T-cell (primary cell): ENCODE measurements at regions not wholly inside any gene's neighbourhood (a gene's known extent, or its start where the extent isn't known, plus 50 kb on each side); places are given as distances from the start of the nearest gene placed in this dataset.

ENCODE experiments used
- ATAC-seq, 4 experiments: fragments of 200-7000 bp in 3 of 4; fragments of 150-1000 bp in 1 of 4; cut with Tn5 transposase; replicated peaks in 1 of 4; 1 replicate in 3 of 4; 2 replicates in 1 of 4; pipeline ENCODE4 v1.10.0; 2021; ENCODE audit warnings: moderate library complexity in 3 of 4, mild to moderate bottlenecking in 2 of 4, moderate number of reproducible peaks in 1 of 4
- CTCF ChIA-PET, 2 donors: fragments of 300-600 bp; sonication (Branson Sonifier 250); formaldehyde crosslinking; loops; one replicate each; lab custom pipeline; 2022; ENCODE audit warnings: antibody characterized with exemption in 2 of 2; lab: Charles Lee
- POLR2A ChIA-PET, 2 donors: fragments of 300-600 bp; sonication (Branson Sonifier 250); formaldehyde crosslinking; loops; one replicate each; lab custom pipeline; 2022; ENCODE audit warnings: antibody characterized with exemption in 2 of 2; lab: Charles Lee
- DNase-seq, 35 experiments: peaks; one replicate each; pipeline versions ENCODE4 v3.0.0 to v3.0.0-alpha.2; 2013 to 2023
- H3K27ac ChIP-seq: one replicate; pipeline ENCODE4 v1.5.1; 2013; ENCODE audit warnings: low read length
- H3K27me3 ChIP-seq, 2 experiments: replicated peaks in 1 of 2; 1 replicate in 1 of 2; 2 replicates in 1 of 2; pipeline versions ENCODE4 v1.6.1 to v1.7.0; 2013; ENCODE audit warnings: low read length in 1 of 2, mixed read lengths in 1 of 2; ENCODE audit not compliant: control insufficient read depth in 2 of 2, insufficient read depth in 2 of 2; ENCODE audit errors: extremely low read depth in 1 of 2
- H3K36me3 ChIP-seq, 2 donors: 1 replicate in 1 of 2; 2 replicates in 1 of 2; pipeline versions ENCODE4 v1.6.1 to v1.7.0; 2013; ENCODE audit warnings: low read length in 1 of 2; ENCODE audit not compliant: control insufficient read depth in 2 of 2, insufficient read depth in 1 of 2; ENCODE audit errors: extremely low read depth in 1 of 2
- H3K4me1 ChIP-seq, 2 experiments: 1 replicate in 1 of 2; 2 replicates in 1 of 2; pipeline versions ENCODE4 v1.6.1 to v1.7.0; 2013; ENCODE audit warnings: low read length in 2 of 2, mixed read lengths in 1 of 2; ENCODE audit not compliant: insufficient read depth in 2 of 2, control insufficient read depth in 1 of 2; ENCODE audit errors: extremely low read depth in 1 of 2
- H3K4me3 ChIP-seq, 2 donors: 1 replicate in 1 of 2; 2 replicates in 1 of 2; pipeline versions ENCODE4 v1.5.1 to v1.7.0; 2013; ENCODE audit warnings: mild to moderate bottlenecking in 2 of 2, low read length in 1 of 2, moderate library complexity in 1 of 2; ENCODE audit not compliant: control insufficient read depth in 1 of 2; ENCODE audit errors: extremely low read depth in 1 of 2
- H3K9me3 ChIP-seq: 2 replicates; pipeline ENCODE4 v1.7.0; 2013
- H3K27ac Mint-ChIP-seq, 2 donors: one replicate each; pipeline ENCODE4 v1.8.0; 2020 to 2021; ENCODE audit warnings: mild to moderate bottlenecking in 2 of 2, mixed read lengths in 2 of 2
- H3K27me3 Mint-ChIP-seq, 2 donors: one replicate each; pipeline ENCODE4 v1.8.0; 2021 to 2022; ENCODE audit warnings: mixed read lengths in 2 of 2
- H3K36me3 Mint-ChIP-seq: one replicate; pipeline ENCODE4 v1.8.0; 2021; ENCODE audit warnings: mixed read lengths
- H3K4me1 Mint-ChIP-seq, 3 donors: one replicate each; pipeline ENCODE4 v1.8.0; 2020 to 2022; ENCODE audit warnings: mixed read lengths in 3 of 3, mild to moderate bottlenecking in 1 of 3
- H3K4me3 Mint-ChIP-seq, 3 donors: one replicate each; pipeline ENCODE4 v1.8.0; 2020 to 2022; ENCODE audit warnings: mild to moderate bottlenecking in 3 of 3, mixed read lengths in 3 of 3, moderate library complexity in 3 of 3
- H3K9me3 Mint-ChIP-seq, 3 donors: one replicate each; pipeline ENCODE4 v1.8.0; 2020 to 2022; ENCODE audit warnings: mixed read lengths in 3 of 3
- WGBS: methylation state at CpG from one replicate; pipeline ENCODE4 v1.1.5; 2013; ENCODE audit warnings: missing lambda C conversion rate; ENCODE audit not compliant: insufficient coverage; 5-methylcytosine and 5-hydroxymethylcytosine counted together

GRCh38 chr2:160936044-160936806 lies 224.0 kb upstream of the TANK start:
- CTCF ChIA-PET: no interaction called here
- ATAC-seq (no peak), DNase-seq (no peak)
- Mint-ChIP-seq H3K4me3 (no peak overlapping the region), H3K36me3 (no peaks in the 10 kb centered on the region), H3K27ac (no peak overlapping the region), H3K27me3 (peaks cover 4 to 5% of the 10 kb centered on the region in 2 donors), H3K4me1 (peaks cover 19 to 22% (median 20%) of the 10 kb centered on the region in 3 donors), H3K9me3 (no peaks in the 10 kb centered on the region)
- Histone ChIP-seq H3K27ac (no peak overlapping the region), H3K4me3 (no peak overlapping the region), H3K27me3 (peaks cover 0 to 3% of the 10 kb centered on the region in 2 experiments), H3K9me3 (no peaks in the 10 kb centered on the region), H3K4me1 (peaks cover 3 to 6% of the 10 kb centered on the region in 2 experiments), H3K36me3 (no peaks in the 10 kb centered on the region)
- no CpG with 5 or more reads among the region's 5 CpGs for WGBS
- POLR2A ChIA-PET: no interaction called here

- Mint-ChIP-seq H3K27ac (peak overlapping the region in 1 of 2 donors; percentile 73), H3K4me3 (no peak overlapping the region)
- WGBS: no CpG with 5 or more reads among the region's 1 CpG
These were observed 220.0 kb upstream of the TANK start for GRCh38 chr2:160940271-160940670.

GRCh38 chr2:160940699-160941098 lies 219.5 kb upstream of the TANK start:
- H3K9me3 Mint-ChIP-seq: no peaks in the 10 kb centered on the region
- H3K4me1 ChIP-seq: peaks cover 3 to 7% of the 10 kb centered on the region in 2 experiments
- H3K9me3 ChIP-seq: no peaks in the 10 kb centered on the region
- POLR2A ChIA-PET: no interaction called here
- H3K27me3 Mint-ChIP-seq: peaks cover 0 to 9% of the 10 kb centered on the region in 2 donors
- H3K36me3 ChIP-seq: no peaks in the 10 kb centered on the region
- 50% methylated on average over 1 of the region's 2 CpGs for WGBS
- ATAC-seq (peak in 2 of 4 experiments; percentile 38 to 71), DNase-seq (peak in 10 of 35 experiments; percentile 1 to 42 (median 4))
- H3K4me3 ChIP-seq: no peak overlapping the region
- peaks cover 22 to 28% (median 24%) of the 10 kb centered on the region in 3 donors for H3K4me1 Mint-ChIP-seq
- no peak overlapping the region for H3K4me3 Mint-ChIP-seq
- no peaks in the 10 kb centered on the region for H3K36me3 Mint-ChIP-seq
- CTCF ChIA-PET: no interaction called here
- H3K27ac ChIP-seq: no peak overlapping the region
- no peaks in the 10 kb centered on the region for H3K27me3 ChIP-seq
- H3K27ac Mint-ChIP-seq: peak overlapping the region; percentile 51 to 73

More at GRCh38 chr2:160940271-160940670, 220.0 kb upstream of the TANK start:
- Histone ChIP-seq H3K36me3 (no peaks in the 10 kb centered on the region), H3K4me1 (peaks cover 3 to 7% of the 10 kb centered on the region in 2 experiments), H3K4me3 (no peak overlapping the region), H3K9me3 (no peaks in the 10 kb centered on the region), H3K27ac (no peak overlapping the region), H3K27me3 (no peaks in the 10 kb centered on the region)
- no peak for ATAC-seq
- CTCF ChIA-PET: no interaction called here
- H3K9me3 Mint-ChIP-seq: no peaks in the 10 kb centered on the region
- no peak for DNase-seq
- peaks cover 22 to 28% (median 24%) of the 10 kb centered on the region in 3 donors for H3K4me1 Mint-ChIP-seq
- H3K27me3 Mint-ChIP-seq: peaks cover 0 to 9% of the 10 kb centered on the region in 2 donors
- H3K36me3 Mint-ChIP-seq: no peaks in the 10 kb centered on the region
- POLR2A ChIA-PET: no interaction called here

GRCh38 chr2:160941290-160941846 lies 218.9 kb upstream of the TANK start:
- H3K27ac Mint-ChIP-seq: peak overlapping the region; percentile 51 to 73
- H3K36me3 Mint-ChIP-seq: no peaks in the 10 kb centered on the region
- ChIA-PET POLR2A (interaction anchor here in 1 of 2 donors (0.6 to 0.7 kb wide), 3 partner anchors 627 to 1082 kb away, joined by 3 to 8 read pairs (median 6); no protein-coding TSS in a partner anchor), CTCF (no interaction called here)
- peaks cover 0 to 9% of the 10 kb centered on the region in 2 donors for H3K27me3 Mint-ChIP-seq
- H3K4me3 Mint-ChIP-seq: no peak overlapping the region
- no peak for DNase-seq
- no peaks in the 10 kb centered on the region for H3K9me3 ChIP-seq
- H3K4me1 ChIP-seq: peaks cover 3 to 7% of the 10 kb centered on the region in 2 experiments
- H3K9me3 Mint-ChIP-seq: no peaks in the 10 kb centered on the region
- H3K36me3 ChIP-seq: no peaks in the 10 kb centered on the region
- no peak overlapping the region for H3K4me3 ChIP-seq
- H3K4me1 Mint-ChIP-seq: peaks cover 22 to 28% (median 24%) of the 10 kb centered on the region in 3 donors
- ATAC-seq: no peak
- H3K27me3 ChIP-seq: no peaks in the 10 kb centered on the region
- WGBS: 78% methylated on average over 1 of the region's 1 CpG
- no peak overlapping the region for H3K27ac ChIP-seq

- H3K27me3 Mint-ChIP-seq: peaks cover 0 to 9% of the 10 kb centered on the region in 2 donors
- CTCF ChIA-PET: interaction anchor here in 1 of 2 donors (0.6 kb wide), 1 partner anchor 28 kb away, joined by 3 read pairs; no protein-coding TSS in a partner anchor
These were observed 217.6 kb upstream of the TANK start for GRCh38 chr2:160942476-160943142.

GRCh38 chr2:160943414-160943813 lies 216.8 kb upstream of the TANK start:
- H3K27ac ChIP-seq: no peak overlapping the region
- Mint-ChIP-seq H3K4me1 (peaks cover 22 to 28% (median 24%) of the 10 kb centered on the region in 3 donors), H3K36me3 (no peaks in the 10 kb centered on the region), H3K27me3 (peaks cover 0 to 9% of the 10 kb centered on the region in 2 donors), H3K9me3 (no peaks in the 10 kb centered on the region), H3K4me3 (no peak overlapping the region), H3K27ac (no peak overlapping the region)
- H3K4me3 ChIP-seq: no peak overlapping the region
- ChIA-PET POLR2A (interaction anchor here in 1 of 2 donors (0.5 kb wide), 1 partner anchor 54 kb away, joined by 4 read pairs; no protein-coding TSS in a partner anchor), CTCF (no interaction called here)
- WGBS: no CpG with 5 or more reads among the region's 3 CpGs
- ATAC-seq (no peak), DNase-seq (no peak)
- no peaks in the 10 kb centered on the region for H3K36me3 ChIP-seq
- no peaks in the 10 kb centered on the region for H3K27me3 ChIP-seq
- no peaks in the 10 kb centered on the region for H3K9me3 ChIP-seq
- peaks cover 3 to 7% of the 10 kb centered on the region in 2 experiments for H3K4me1 ChIP-seq

More at GRCh38 chr2:160942476-160943142, 217.6 kb upstream of the TANK start:
- POLR2A ChIA-PET: interaction anchor here in 1 of 2 donors (0.6 kb wide), 1 partner anchor 12 kb away, joined by 3 read pairs; no protein-coding TSS in a partner anchor
- H3K4me1 Mint-ChIP-seq: peaks cover 22 to 28% (median 24%) of the 10 kb centered on the region in 3 donors
- Histone ChIP-seq H3K36me3 (no peaks in the 10 kb centered on the region), H3K4me1 (peaks cover 3 to 7% of the 10 kb centered on the region in 2 experiments), H3K27ac (no peak overlapping the region), H3K9me3 (no peaks in the 10 kb centered on the region), H3K27me3 (no peaks in the 10 kb centered on the region), H3K4me3 (no peak overlapping the region)
- no peak overlapping the region for H3K27ac Mint-ChIP-seq
- 90% methylated on average over 4 of the region's 10 CpGs for WGBS
- DNase-seq (no peak), ATAC-seq (no peak)
- H3K36me3 Mint-ChIP-seq: no peaks in the 10 kb centered on the region
- no peaks in the 10 kb centered on the region for H3K9me3 Mint-ChIP-seq
- no peak overlapping the region for H3K4me3 Mint-ChIP-seq
